HepG2 (cell line): ENCODE measurements at regions not wholly inside any gene's neighbourhood (a gene's known extent, or its start where the extent isn't known, plus 50 kb on each side); places are given as distances from the start of the nearest gene placed in this dataset.

ENCODE experiments used
- CBX2 ChIP-seq, 2 experiments: fragments of 200-600 bp in 1 of 2; sonication (generic); formaldehyde crosslinking in 1 of 2; IDR thresholded peaks; 2 replicates each; pipeline versions ENCODE4 v1.7.0 to v1.8.1; 2018 to 2022; ENCODE audit warnings: low read depth in 2 of 2, low read length in 1 of 2, mild to moderate bottlenecking in 1 of 2, missing genetic modification reagents in 1 of 2
- ELF1 ChIP-seq: sonication (generic); formaldehyde crosslinking; IDR thresholded peaks from 2 replicates; pipeline ENCODE4 v1.4.0; 2020; ENCODE audit warnings: missing genetic modification reagents
- KIAA2018 ChIP-seq: sonication (generic); formaldehyde crosslinking; IDR thresholded peaks from 2 replicates; pipeline ENCODE4 v1.5.0; 2020; ENCODE audit warnings: mild to moderate bottlenecking, missing genetic modification reagents, borderline replicate concordance
- NFYC ChIP-seq: IDR thresholded peaks from 2 replicates; pipeline ENCODE4 v1.6.1; 2016; ENCODE audit warnings: missing genetic modification reagents, missing compliant biosample characterization
- ZBTB39 ChIP-seq: sonication (generic); formaldehyde crosslinking; IDR thresholded peaks from 2 replicates; pipeline ENCODE4 v1.5.0; 2020; ENCODE audit warnings: missing genetic modification reagents
- ZNF678 ChIP-seq: sonication (generic); formaldehyde crosslinking; IDR thresholded peaks from 2 replicates; pipeline ENCODE4 v1.4.0; 2020; ENCODE audit warnings: mild to moderate bottlenecking, missing genetic modification reagents

GRCh38 chr3:116929505-116930222 is 220.1 kb downstream of the TUSC7 start (continued):
- TF ChIP-seq KIAA2018 (CRISPR knock-in tag) = no peak
- TF ChIP-seq ZNF678 = no peak
- TF ChIP-seq ZBTB39 (CRISPR knock-in tag) = no peak
- no peak for TF ChIP-seq CBX2 (IDR thresholded peaks at IDR 0.05; ENCODE audit: low read depth, low read length)
- no peak for TF ChIP-seq CBX2 (CRISPR knock-in tag; IDR thresholded peaks at IDR 0.05; ENCODE audit: low read depth)
- TF ChIP-seq ELF1 (CRISPR knock-in tag) = no peak
- TF ChIP-seq NFYC = no peak
- TF ChIP-seq, all 625 proteins: peak for 0
